Smooth muscle cell (in vitro differentiated cells): ENCODE measurements at regions not wholly inside any gene's neighbourhood (a gene's known extent, or its start where the extent isn't known, plus 50 kb on each side); places are given as distances from the start of the nearest gene placed in this dataset.
"Not testable (repeated sequence)": the region's sequence is repeated elsewhere in the genome, so short reads cannot be mapped to it uniquely, and the experiment has no call there.

Experiments
- DNase-seq: peaks from one replicate; lab custom pipeline; 2025; ENCODE audit not compliant: unreplicated experiment; lab: John Stamatoyannopoulos, UW
- H2AFZ ChIP-seq: fragments of 200-600 bp; sonication (generic); 2 replicates; pipeline ENCODE4 v1.6.0; 2016; ENCODE audit warnings: antibody characterized with exemption, low read depth, mild to moderate bottlenecking
- H3F3A ChIP-seq: fragments of 200-600 bp; sonication (generic); 2 replicates; pipeline ENCODE4 v1.6.0; 2017; ENCODE audit warnings: antibody characterized with exemption, low read depth
- H3K27ac ChIP-seq: fragments of 200-600 bp; sonication (generic); 2 replicates; pipeline ENCODE4 v1.5.1; 2016; ENCODE audit warnings: low read depth, mild to moderate bottlenecking
- H3K27me3 ChIP-seq: fragments of 200-600 bp; sonication (generic); 2 replicates; pipeline ENCODE4 v1.6.1; 2016; ENCODE audit warnings: low read depth, mild to moderate bottlenecking
- H3K36me3 ChIP-seq: fragments of 200-600 bp; sonication (generic); 2 replicates; pipeline ENCODE4 v1.5.1; 2016; ENCODE audit warnings: low read depth
- H3K4me1 ChIP-seq: fragments of 200-600 bp; sonication (generic); 2 replicates; pipeline ENCODE4 v1.5.1; 2016; ENCODE audit warnings: low read depth
- H3K4me2 ChIP-seq: fragments of 200-600 bp; sonication (generic); 2 replicates; pipeline ENCODE4 v1.6.0; 2016; ENCODE audit warnings: mild to moderate bottlenecking
- H3K4me3 ChIP-seq: fragments of 200-600 bp; sonication (generic); 2 replicates; pipeline ENCODE4 v1.5.1; 2016; ENCODE audit warnings: mild to moderate bottlenecking
- H3K79me2 ChIP-seq: fragments of 200-600 bp; sonication (generic); 2 replicates; pipeline ENCODE4 v1.6.0; 2016; ENCODE audit warnings: low read depth, mild to moderate bottlenecking
- H3K9ac ChIP-seq: fragments of 200-600 bp; sonication (generic); 2 replicates; pipeline ENCODE4 v1.6.0; 2016; ENCODE audit warnings: low read depth
- H3K9me3 ChIP-seq: fragments of 200-600 bp; sonication (generic); replicated peaks from 2 replicates; pipeline ENCODE4 v1.5.1; 2016; ENCODE audit warnings: low read depth
- H4K20me1 ChIP-seq: fragments of 200-600 bp; sonication (generic); 2 replicates; pipeline ENCODE4 v1.6.0; 2016; ENCODE audit warnings: low read depth
- CTCF ChIP-seq: fragments of 200-600 bp; sonication (generic); IDR thresholded peaks from 2 replicates; pipeline ENCODE4 v1.5.1; 2017; ENCODE audit warnings: borderline replicate concordance, mild to moderate bottlenecking, antibody characterized with exemption; ENCODE audit not compliant: insufficient read depth, poor library complexity, severe bottlenecking
- WGBS: methylation state at CpG from one replicate; pipeline ENCODE4 v1.1.7; 2016; ENCODE audit warnings: low lambda C conversion rate; 5-methylcytosine and 5-hydroxymethylcytosine counted together

- Histone ChIP-seq H3K4me2 (no peak overlapping the region), H4K20me1 (no peaks in the 10 kb centered on the region), H2AFZ (no peak overlapping the region), H3K9me3 (no peaks in the 10 kb centered on the region), H3K9ac (no peak overlapping the region), H3F3A (no peaks in the 10 kb centered on the region), H3K4me1 (no peaks in the 10 kb centered on the region), H3K27me3 (no peaks in the 10 kb centered on the region), H3K36me3 (no peaks in the 10 kb centered on the region), H3K79me2 (no peaks in the 10 kb centered on the region), H3K27ac (no peak overlapping the region), H3K4me3 (no peak overlapping the region)
- WGBS: 82% methylated on average over 3 of the region's 3 CpGs
- no peak for TF ChIP-seq CTCF
- no peak for DNase-seq
These were observed 90.7 kb upstream of the PARP8 start for GRCh38 chr5:50575740-50576139.

- no peak for DNase-seq
- TF ChIP-seq CTCF: no peak
- no peak overlapping the region for H3K4me3 ChIP-seq
These were observed 90.2 kb upstream of the PARP8 start for GRCh38 chr5:50576265-50576664.

GRCh38 chr5:50576686-50577256 is 89.7 kb upstream of the PARP8 start:
- Histone ChIP-seq H3K9me3 (no peaks in the 10 kb centered on the region), H3K27ac (no peak overlapping the region), H4K20me1 (no peaks in the 10 kb centered on the region), H3K9ac (no peak overlapping the region), H3K4me2 (no peak overlapping the region), H3K27me3 (no peaks in the 10 kb centered on the region), H2AFZ (peak overlapping the region; percentile 76), H3K4me3 (no peak overlapping the region), H3K4me1 (no peaks in the 10 kb centered on the region), H3K79me2 (no peaks in the 10 kb centered on the region), H3K36me3 (no peaks in the 10 kb centered on the region), H3F3A (no peaks in the 10 kb centered on the region)
- DNase-seq: no peak
- 50% methylated on average over 1 of the region's 1 CpG for WGBS
- TF ChIP-seq CTCF: no peak

More at GRCh38 chr5:50576265-50576664, 90.2 kb upstream of the PARP8 start:
- Histone ChIP-seq H3K4me1 (no peaks in the 10 kb centered on the region), H2AFZ (peak overlapping the region; percentile 76), H3K9me3 (no peaks in the 10 kb centered on the region), H4K20me1 (no peaks in the 10 kb centered on the region), H3K9ac (no peak overlapping the region), H3K36me3 (no peaks in the 10 kb centered on the region), H3F3A (no peaks in the 10 kb centered on the region), H3K27me3 (no peaks in the 10 kb centered on the region), H3K4me2 (no peak overlapping the region), H3K27ac (no peak overlapping the region), H3K79me2 (no peaks in the 10 kb centered on the region)

GRCh38 chr5:50580506-50580905 is 85.9 kb upstream of the PARP8 start:
- Histone ChIP-seq H3K9me3 (no peaks in the 10 kb centered on the region), H3K79me2 (no peaks in the 10 kb centered on the region), H3K27me3 (no peaks in the 10 kb centered on the region), H3F3A (no peaks in the 10 kb centered on the region), H3K27ac (no peak overlapping the region), H3K36me3 (no peaks in the 10 kb centered on the region), H3K4me2 (no peak overlapping the region), H3K4me3 (no peak overlapping the region), H4K20me1 (no peaks in the 10 kb centered on the region), H2AFZ (no peak overlapping the region), H3K4me1 (no peaks in the 10 kb centered on the region), H3K9ac (no peak overlapping the region)
- WGBS: 86% methylated on average over 6 of the region's 6 CpGs
- no peak for DNase-seq
- TF ChIP-seq CTCF: no peak

GRCh38 chr5:50581845-50582244 is 84.6 kb upstream of the PARP8 start:
- not testable (repeated sequence) for H3K79me2 ChIP-seq
- WGBS: 82% methylated on average over 1 of the region's 1 CpG

More at GRCh38 chr5:50581845-50582244, 84.6 kb upstream of the PARP8 start:
- not testable (repeated sequence) for H2AFZ ChIP-seq, H3F3A ChIP-seq, H3K9me3 ChIP-seq, H3K27ac ChIP-seq, DNase-seq, H3K4me2 ChIP-seq, H3K27me3 ChIP-seq, H3K4me3 ChIP-seq, H3K4me1 ChIP-seq, H3K9ac ChIP-seq, H4K20me1 ChIP-seq, H3K36me3 ChIP-seq
